Hepatocyte (in vitro differentiated cells): ENCODE measurements at regions not wholly inside any gene's neighbourhood (a gene's known extent, or its start where the extent isn't known, plus 50 kb on each side); places are given as distances from the start of the nearest gene placed in this dataset.

Experiments
- EZH2 ChIP-seq: fragments of 200-600 bp; sonication (generic); IDR thresholded peaks from 2 replicates; pipeline ENCODE4 v1.6.1; 2016; ENCODE audit warnings: antibody characterized with exemption, mild to moderate bottlenecking, borderline replicate concordance
- EZH2phosphoT487 ChIP-seq: fragments of 200-600 bp; sonication (generic); IDR thresholded peaks from one replicate; pipeline ENCODE4 v1.6.1; 2018; ENCODE audit warnings: antibody characterized with exemption, mild to moderate bottlenecking, low read depth, moderate library complexity; ENCODE audit not compliant: unreplicated experiment, severe bottlenecking
- TF ChIP-seq, protein P1 (sequence below): fragments of 200-600 bp; sonication (generic); IDR thresholded peaks from 2 replicates; pipeline ENCODE4 v1.5.1; 2016; ENCODE audit warnings: antibody characterized with exemption, mild to moderate bottlenecking; ENCODE audit not compliant: poor library complexity

DNA sequence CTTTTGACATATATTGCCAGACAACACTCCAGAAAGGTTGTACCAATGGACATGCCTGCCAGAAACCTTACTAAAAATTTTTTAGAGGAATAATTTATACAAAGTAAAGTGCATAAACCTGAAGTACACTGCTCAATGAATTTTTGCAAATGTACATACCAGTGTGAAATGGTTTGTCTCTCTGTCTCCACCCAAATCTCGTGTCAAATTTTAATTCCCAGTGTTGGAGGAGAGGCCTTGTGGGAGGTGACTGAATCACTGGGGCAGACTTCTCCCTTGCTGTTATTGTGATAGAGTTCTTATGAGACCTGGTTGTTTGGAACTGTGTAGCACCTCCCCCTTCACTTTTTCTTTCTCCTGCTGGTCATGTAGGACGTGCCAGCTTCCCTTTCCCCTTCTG is 168.8 kb downstream of the RWDD3 start:
- TF ChIP-seq EZH2 = no peak
- TF ChIP-seq, protein P1, sequence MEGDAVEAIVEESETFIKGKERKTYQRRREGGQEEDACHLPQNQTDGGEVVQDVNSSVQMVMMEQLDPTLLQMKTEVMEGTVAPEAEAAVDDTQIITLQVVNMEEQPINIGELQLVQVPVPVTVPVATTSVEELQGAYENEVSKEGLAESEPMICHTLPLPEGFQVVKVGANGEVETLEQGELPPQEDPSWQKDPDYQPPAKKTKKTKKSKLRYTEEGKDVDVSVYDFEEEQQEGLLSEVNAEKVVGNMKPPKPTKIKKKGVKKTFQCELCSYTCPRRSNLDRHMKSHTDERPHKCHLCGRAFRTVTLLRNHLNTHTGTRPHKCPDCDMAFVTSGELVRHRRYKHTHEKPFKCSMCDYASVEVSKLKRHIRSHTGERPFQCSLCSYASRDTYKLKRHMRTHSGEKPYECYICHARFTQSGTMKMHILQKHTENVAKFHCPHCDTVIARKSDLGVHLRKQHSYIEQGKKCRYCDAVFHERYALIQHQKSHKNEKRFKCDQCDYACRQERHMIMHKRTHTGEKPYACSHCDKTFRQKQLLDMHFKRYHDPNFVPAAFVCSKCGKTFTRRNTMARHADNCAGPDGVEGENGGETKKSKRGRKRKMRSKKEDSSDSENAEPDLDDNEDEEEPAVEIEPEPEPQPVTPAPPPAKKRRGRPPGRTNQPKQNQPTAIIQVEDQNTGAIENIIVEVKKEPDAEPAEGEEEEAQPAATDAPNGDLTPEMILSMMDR = no peak
- TF ChIP-seq EZH2phosphoT487 = no peak
